ENCODE measurements at regions not wholly inside any gene's neighbourhood (a gene's known extent, or its start where the extent isn't known, plus 50 kb on each side); places are given as distances from the start of the nearest gene placed in this dataset.

DNA sequence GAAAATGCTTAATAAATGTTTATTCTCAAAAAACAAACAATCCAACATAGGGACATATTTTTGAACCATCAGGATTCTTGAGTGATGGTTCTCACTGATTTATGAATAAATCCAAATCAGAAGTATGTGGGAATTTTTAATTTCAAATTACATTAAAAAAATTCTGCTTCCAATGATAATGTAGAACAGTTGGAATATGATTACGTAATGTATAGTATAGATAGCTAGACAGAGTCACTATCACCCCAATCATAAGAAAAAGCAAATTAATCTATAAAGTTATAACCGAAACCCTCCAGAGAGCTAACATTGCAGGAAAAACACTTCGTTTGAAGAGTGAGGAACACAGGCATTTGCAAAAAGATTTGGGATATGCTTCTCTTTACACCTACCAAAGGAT lies 1600.6 kb upstream of the B3GALT2 start:
- Histone ChIP-seq H3K79me2 (ENCODE audit: insufficient read depth, low read depth, low read length) (no peaks in the 10 kb centered on the region), H3K36me3 (ENCODE audit: insufficient read depth, low read length) (no peaks in the 10 kb centered on the region), H2AFZ (ENCODE audit: low read length) (no peak overlapping the region), H3K4me3 (ENCODE audit: low read depth, low read length, poor library complexity, severe bottlenecking) (no peak overlapping the region), H3K27ac (ENCODE audit: low read depth, low read length, poor library complexity, severe bottlenecking) (no peak overlapping the region), H4K20me1 (ENCODE audit: insufficient read depth, low read length) (no peaks in the 10 kb centered on the region), H3K4me2 (ENCODE audit: low read length) (no peak overlapping the region), H3K9me2 (ENCODE audit: insufficient read depth, low read length) (no peaks in the 10 kb centered on the region), H3K9me3 (ENCODE audit: low read length) (no peaks in the 10 kb centered on the region), H3K4me1 (ENCODE audit: insufficient read depth, low read length, poor library complexity, severe bottlenecking) (no peaks in the 10 kb centered on the region)
- TF ChIP-seq EZH2phosphoT487 (IDR thresholded peaks at IDR 0.05; ENCODE audit: borderline replicate concordance, low read depth, low read length) (no peak), CTCF (conservative IDR thresholded peaks at IDR 0.05; ENCODE audit: low read length) (no peak)
- POLR2A ChIA-PET, result interaction anchor here (0.6 to 0.7 kb wide), 4 partner anchors 14 to 255 kb away, joined by 3 to 7 read pairs (median 4); no protein-coding TSS in a partner anchor
- no peak for DNase-seq (ENCODE audit: low spot score)
- intact Hi-C loops (cut with micrococcal nuclease; ENCODE audit: unreplicated experiment), result no loop called here
- CTCF ChIA-PET (ENCODE audit: unreplicated experiment), result no interaction called here
- BruUV-seq (replicated peaks), result no TSS peak

DNA sequence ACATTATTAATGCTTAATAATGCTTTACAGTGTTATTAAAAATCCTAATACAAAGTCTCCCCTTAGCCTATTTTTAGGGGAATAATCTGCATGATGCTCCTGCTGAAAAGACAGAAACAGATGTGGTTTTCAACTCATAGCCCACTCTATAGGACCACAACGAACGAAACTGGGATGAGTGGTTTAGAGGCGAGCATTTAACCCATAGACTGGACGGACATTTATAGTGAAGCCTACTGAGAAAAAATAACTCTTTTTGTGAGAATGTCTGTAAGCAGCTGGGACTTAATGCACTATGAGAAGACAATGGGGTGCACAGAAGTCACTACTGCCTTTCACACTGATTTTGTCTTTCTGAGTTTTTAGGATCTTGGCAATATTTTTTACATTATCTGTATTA lies 1599.6 kb upstream of the B3GALT2 start:
- H3K4me1 ChIP-seq (ENCODE audit: insufficient read depth, low read length, poor library complexity, severe bottlenecking), result no peaks in the 10 kb centered on the region
- no peaks in the 10 kb centered on the region for H4K20me1 ChIP-seq (ENCODE audit: insufficient read depth, low read length)
- intact Hi-C loops (cut with micrococcal nuclease; ENCODE audit: unreplicated experiment), result no loop called here
- TF ChIP-seq EZH2phosphoT487 (IDR thresholded peaks at IDR 0.05; ENCODE audit: borderline replicate concordance, low read depth, low read length) (no peak), CTCF (conservative IDR thresholded peaks at IDR 0.05; ENCODE audit: low read length) (no peak)
- H3K4me2 ChIP-seq (ENCODE audit: low read length), result no peak overlapping the region
- no peaks in the 10 kb centered on the region for H3K9me2 ChIP-seq (ENCODE audit: insufficient read depth, low read length)
- H3K36me3 ChIP-seq (ENCODE audit: insufficient read depth, low read length), result no peaks in the 10 kb centered on the region
- no peaks in the 10 kb centered on the region for H3K9me3 ChIP-seq (ENCODE audit: low read length)
- BruUV-seq (replicated peaks), result no TSS peak
- H2AFZ ChIP-seq (ENCODE audit: low read length), result no peak overlapping the region
- no peak for DNase-seq (ENCODE audit: low spot score)
- POLR2A ChIA-PET, result no interaction called here
- CTCF ChIA-PET (ENCODE audit: unreplicated experiment), result no interaction called here
- H3K79me2 ChIP-seq (ENCODE audit: insufficient read depth, low read depth, low read length), result no peaks in the 10 kb centered on the region
- H3K4me3 ChIP-seq (ENCODE audit: low read depth, low read length, poor library complexity, severe bottlenecking), result no peak overlapping the region
- no peak overlapping the region for H3K27ac ChIP-seq (ENCODE audit: low read depth, low read length, poor library complexity, severe bottlenecking)

- no peak for TF ChIP-seq CTCF (conservative IDR thresholded peaks at IDR 0.05; ENCODE audit: low read length)
- no peak for TF ChIP-seq EZH2phosphoT487 (IDR thresholded peaks at IDR 0.05; ENCODE audit: borderline replicate concordance, low read depth, low read length)
- Histone ChIP-seq H3K79me2 (ENCODE audit: insufficient read depth, low read depth, low read length) (no peaks in the 10 kb centered on the region), H3K4me3 (ENCODE audit: low read depth, low read length, poor library complexity, severe bottlenecking) (no peak overlapping the region), H3K4me1 (ENCODE audit: insufficient read depth, low read length, poor library complexity, severe bottlenecking) (no peaks in the 10 kb centered on the region), H3K9me2 (ENCODE audit: insufficient read depth, low read length) (no peaks in the 10 kb centered on the region), H3K9me3 (ENCODE audit: low read length) (peaks cover 3% of the 10 kb centered on the region; the same call in 1 of the 2 replicates), H2AFZ (ENCODE audit: low read length) (no peak overlapping the region), H3K27ac (ENCODE audit: low read depth, low read length, poor library complexity, severe bottlenecking) (no peak overlapping the region), H3K36me3 (ENCODE audit: insufficient read depth, low read length) (no peaks in the 10 kb centered on the region), H4K20me1 (ENCODE audit: insufficient read depth, low read length) (no peaks in the 10 kb centered on the region), H3K4me2 (ENCODE audit: low read length) (no peak overlapping the region)
- no TSS peak for BruUV-seq (replicated peaks)
- intact Hi-C loops (cut with micrococcal nuclease; ENCODE audit: unreplicated experiment), result no loop called here
- no peak for DNase-seq (ENCODE audit: low spot score)
- ChIA-PET POLR2A (interaction anchor here (1.9 kb wide), 1 partner anchor 13 kb away, joined by 6 read pairs; no protein-coding TSS in a partner anchor), CTCF (ENCODE audit: unreplicated experiment) (no interaction called here)
Observed at GRCh38 chr1:194776657-194777056, 1590.2 kb upstream of the B3GALT2 start.
